Prostate gland (tissue), 2 donors: ENCODE measurements at regions not wholly inside any gene's neighbourhood (a gene's known extent, or its start where the extent isn't known, plus 50 kb on each side); places are given as distances from the start of the nearest gene placed in this dataset.

Source experiments
- CTCF ChIP-seq, 4 experiments: fragments of 200-600 bp in 2 of 4; fragments of 450-650 bp in 2 of 4; sonication (generic) in 2 of 4; IDR thresholded peaks; 1 replicate in 3 of 4; 2 replicates in 1 of 4; pipeline ENCODE4 v1.5.1; 2016 to 2019; ENCODE audit warnings: antibody characterized with exemption in 4 of 4, mild to moderate bottlenecking in 2 of 4, moderate library complexity in 2 of 4
- POLR2AphosphoS5 ChIP-seq: sonication (generic); formaldehyde crosslinking; IDR thresholded peaks from one replicate; pipeline ENCODE4 v1.6.1; 2017; ENCODE audit warnings: antibody characterized with exemption

DNA sequence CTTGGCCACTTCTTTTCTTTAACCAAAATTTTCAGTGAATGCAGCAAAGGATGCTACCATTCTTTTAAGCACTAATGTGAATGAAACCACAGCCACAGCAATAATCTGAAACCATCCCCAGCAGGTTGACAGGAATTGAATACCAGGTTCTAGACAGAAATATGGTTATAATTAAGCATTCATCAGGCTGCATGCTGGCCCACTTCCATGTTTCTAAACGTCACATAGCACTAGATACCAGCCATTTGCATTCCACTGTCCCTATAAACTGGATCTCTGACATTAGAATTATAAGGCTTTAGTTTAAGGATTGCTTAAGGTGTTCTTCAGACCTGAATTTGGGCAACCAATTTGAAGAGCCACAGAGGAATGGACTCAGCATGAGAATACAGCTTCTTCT lies 340.8 kb upstream of the KLF6 start:
- TF ChIP-seq CTCF (IDR thresholded peaks at IDR 0.05) (no peak), POLR2AphosphoS5 (no peak)
